Neural cell (in vitro differentiated cells): ENCODE measurements at regions not wholly inside any gene's neighbourhood (a gene's known extent, or its start where the extent isn't known, plus 50 kb on each side); places are given as distances from the start of the nearest gene placed in this dataset.

Experiments
- H2AFZ ChIP-seq: fragments of 200-600, 300-800 bp; sonication (generic), shearing (Covaris generic); 2 replicates; pipeline ENCODE4 v1.6.0; 2014; ENCODE audit warnings: low read depth, mild to moderate bottlenecking, antibody characterized with exemption, low read length, moderate library complexity
- H3F3A ChIP-seq: fragments of 200-600 bp; shearing (Covaris generic); 2 replicates; pipeline ENCODE4 v1.6.1; 2016; ENCODE audit warnings: mild to moderate bottlenecking, moderate library complexity, mixed read lengths, antibody characterized with exemption, low read length; ENCODE audit not compliant: insufficient read depth, poor library complexity, severe bottlenecking
- H3K27ac ChIP-seq: fragments of 200-600, 300-800 bp; sonication (generic), shearing (Covaris generic); 2 replicates; pipeline ENCODE4 v1.5.1; 2014; ENCODE audit warnings: mild to moderate bottlenecking, low read length, moderate library complexity
- H3K27me3 ChIP-seq: fragments of 300-800, 200-600 bp; sonication (generic), shearing (Covaris generic); 2 replicates; pipeline ENCODE4 v1.6.0; 2014; ENCODE audit warnings: mild to moderate bottlenecking, low read depth, low read length, moderate library complexity; ENCODE audit not compliant: insufficient read depth
- H3K36me3 ChIP-seq: fragments of 300-800, 200-600 bp; sonication (generic), shearing (Covaris generic); 2 replicates; pipeline ENCODE4 v1.5.1; 2014; ENCODE audit warnings: mild to moderate bottlenecking, antibody characterized with exemption, low read length, moderate library complexity; ENCODE audit not compliant: insufficient read depth
- H3K4me2 ChIP-seq: fragments of 300-800, 200-600 bp; sonication (generic), shearing (Covaris generic); 2 replicates; pipeline ENCODE4 v1.6.0; 2014; ENCODE audit warnings: mild to moderate bottlenecking, low read length
- H3K4me3 ChIP-seq: fragments of 300-800, 200-600 bp; sonication (generic), shearing (Covaris generic); 2 replicates; pipeline ENCODE4 v1.5.1; 2014; ENCODE audit warnings: mild to moderate bottlenecking, low read length, moderate library complexity
- H3K79me2 ChIP-seq: fragments of 200-600 bp; shearing (Covaris generic); replicated peaks from 2 replicates; pipeline ENCODE4 v1.6.0; 2014; ENCODE audit warnings: mild to moderate bottlenecking, low read length, moderate library complexity; ENCODE audit not compliant: insufficient read depth
- H3K9ac ChIP-seq: fragments of 300-800, 200-600 bp; sonication (generic), shearing (Covaris generic); 2 replicates; pipeline ENCODE4 v1.6.1; 2016; ENCODE audit warnings: mild to moderate bottlenecking, low read length, mixed read lengths
- H3K9me2 ChIP-seq: fragments of 200-600 bp; shearing (Covaris generic); 2 replicates; pipeline ENCODE4 v1.6.1; 2016; ENCODE audit warnings: mild to moderate bottlenecking, low read length, mixed read lengths; ENCODE audit not compliant: insufficient read depth
- H3K9me3 ChIP-seq: fragments of 200-600, 300-800 bp; sonication (generic), shearing (Covaris generic); 2 replicates; pipeline ENCODE4 v1.6.1; 2016; ENCODE audit warnings: mild to moderate bottlenecking, mixed run types, low read length, moderate library complexity, mixed read lengths
- H4K20me1 ChIP-seq: fragments of 200-600 bp; shearing (Covaris generic); 2 replicates; pipeline ENCODE4 v1.6.1; 2016; ENCODE audit warnings: mild to moderate bottlenecking, mixed run types; ENCODE audit not compliant: insufficient read depth
- CTCF ChIP-seq: fragments of 450-650 bp; IDR thresholded peaks from 2 replicates; pipeline ENCODE4 v1.5.1; 2014; ENCODE audit warnings: antibody characterized with exemption, mild to moderate bottlenecking, moderate library complexity; ENCODE audit not compliant: poor library complexity, severe bottlenecking
- EP300 ChIP-seq: fragments of 450-650 bp; conservative IDR thresholded peaks from 2 replicates; pipeline ENCODE4 v1.6.1; 2014; ENCODE audit warnings: antibody characterized with exemption, mild to moderate bottlenecking, moderate library complexity; ENCODE audit not compliant: poor library complexity, severe bottlenecking
- EZH2 ChIP-seq: fragments of 200-600, 300-800 bp; shearing (Covaris generic), sonication (generic); IDR thresholded peaks from 2 replicates; pipeline ENCODE4 v1.6.1; 2014; ENCODE audit warnings: antibody characterized with exemption, low read length, borderline replicate concordance, mild to moderate bottlenecking; ENCODE audit not compliant: insufficient read depth, poor library complexity, severe bottlenecking
- MXI1 ChIP-seq: fragments of 450-650 bp; conservative IDR thresholded peaks from 2 replicates; pipeline ENCODE4 v1.6.1; 2014; ENCODE audit warnings: antibody characterized with exemption, mild to moderate bottlenecking; ENCODE audit not compliant: poor library complexity, severe bottlenecking
- POLR2AphosphoS5 ChIP-seq: IDR thresholded peaks from 2 replicates; pipeline ENCODE4 v1.6.1; 2012
- RAD21 ChIP-seq: fragments of 450-650 bp; conservative IDR thresholded peaks from 2 replicates; pipeline ENCODE4 v1.6.1; 2014; ENCODE audit warnings: antibody characterized with exemption, mild to moderate bottlenecking, moderate library complexity
- REST ChIP-seq: IDR thresholded peaks from 2 replicates; pipeline ENCODE4 v1.6.1; 2012; ENCODE audit warnings: borderline replicate concordance
- SMC3 ChIP-seq: fragments of 450-650 bp; conservative IDR thresholded peaks from 2 replicates; pipeline ENCODE4 v1.6.1; 2014; ENCODE audit warnings: antibody characterized with exemption, mild to moderate bottlenecking, moderate library complexity; ENCODE audit not compliant: poor library complexity
- TAF1 ChIP-seq: IDR thresholded peaks from 2 replicates; pipeline ENCODE4 v1.6.1; 2012; ENCODE audit warnings: low read depth

GRCh38 chr4:158046345-158046744 is 126.5 kb downstream of the GASK1B start:
- Histone ChIP-seq H3K79me2 (no peaks in the 10 kb centered on the region), H3K9ac (no peak overlapping the region), H3K36me3 (no peaks in the 10 kb centered on the region), H2AFZ (no peak overlapping the region), H3K9me3 (no peaks in the 10 kb centered on the region), H4K20me1 (no peaks in the 10 kb centered on the region), H3K4me3 (no peak overlapping the region), H3K9me2 (no peaks in the 10 kb centered on the region), H3K27me3 (no peaks in the 10 kb centered on the region), H3F3A (no peaks in the 10 kb centered on the region), H3K4me2 (no peak overlapping the region), H3K27ac (no peak overlapping the region)
- TF ChIP-seq EZH2 (no peak), TAF1 (no peak), CTCF (no peak), MXI1 (no peak), SMC3 (no peak), EP300 (no peak), POLR2AphosphoS5 (no peak), RAD21 (no peak), REST (no peak)

DNA sequence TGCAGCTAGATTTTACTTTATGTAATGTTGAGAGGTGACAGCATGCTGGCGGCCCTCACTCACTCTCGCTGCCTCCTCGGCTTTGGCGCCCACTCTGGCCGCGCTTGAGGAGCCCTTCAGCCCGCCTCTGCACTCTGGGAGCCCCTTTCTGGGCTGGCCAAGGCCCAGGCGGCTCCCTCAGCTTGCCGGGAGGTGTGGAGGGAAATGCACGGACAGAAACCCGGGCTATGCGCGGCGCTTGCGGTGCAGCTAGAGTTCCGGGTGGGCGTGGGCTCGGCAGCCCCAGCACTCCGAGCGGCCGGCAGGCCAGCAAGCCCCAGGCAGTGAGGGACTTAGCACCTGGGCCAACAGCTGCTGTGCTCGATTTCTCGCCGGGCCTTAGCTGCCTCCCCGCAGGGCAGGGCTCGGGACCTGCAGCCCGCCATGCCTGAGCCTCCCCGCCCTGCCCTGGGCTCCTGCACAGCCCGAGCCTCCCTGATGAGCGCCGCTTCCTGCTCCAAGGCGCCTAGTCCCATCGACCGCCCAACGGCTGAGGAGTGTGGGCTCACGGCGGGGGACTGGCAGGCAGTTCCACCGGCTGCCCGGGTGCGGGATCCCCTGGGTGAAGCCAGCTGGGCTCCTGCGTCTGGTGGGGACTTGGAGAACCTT is 128.7 kb downstream of the GASK1B start:
- H3K9ac ChIP-seq: no peak overlapping the region
- no peak overlapping the region for H3K4me2 ChIP-seq
- H3K27ac ChIP-seq: no peak overlapping the region
- H3K4me3 ChIP-seq: no peak overlapping the region
- H3K79me2 ChIP-seq: no peaks in the 10 kb centered on the region
- no peaks in the 10 kb centered on the region for H3K9me3 ChIP-seq
- no peaks in the 10 kb centered on the region for H3K27me3 ChIP-seq
- no peak for TF ChIP-seq MXI1
- no peak for TF ChIP-seq SMC3
- TF ChIP-seq TAF1: no peak
- TF ChIP-seq EP300: no peak
- no peak for TF ChIP-seq EZH2
- no peak for TF ChIP-seq REST
- no peak for TF ChIP-seq CTCF
- TF ChIP-seq POLR2AphosphoS5: no peak
- no peak for TF ChIP-seq RAD21
- no peaks in the 10 kb centered on the region for H4K20me1 ChIP-seq
- no peak overlapping the region for H2AFZ ChIP-seq
- no peaks in the 10 kb centered on the region for H3F3A ChIP-seq
- no peaks in the 10 kb centered on the region for H3K36me3 ChIP-seq
- H3K9me2 ChIP-seq: no peaks in the 10 kb centered on the region
